HL-60 (cell line): ENCODE measurements at regions not wholly inside any gene's neighbourhood (a gene's known extent, or its start where the extent isn't known, plus 50 kb on each side); places are given as distances from the start of the nearest gene placed in this dataset.

Source experiments
- CTCF ChIP-seq: IDR thresholded peaks from one replicate; pipeline ENCODE4 v1.5.1; 2011; ENCODE audit warnings: low read length, control low read depth, inconsistent platforms; ENCODE audit not compliant: insufficient read depth
- GABPA ChIP-seq: IDR thresholded peaks from 2 replicates; pipeline ENCODE4 v1.6.1; 2012; ENCODE audit warnings: low read depth
- POLR2AphosphoS5 ChIP-seq: IDR thresholded peaks from 2 replicates; pipeline ENCODE4 v1.6.1; 2012; ENCODE audit warnings: low read depth
- REST ChIP-seq: IDR thresholded peaks from 2 replicates; pipeline ENCODE4 v1.6.1; 2012; ENCODE audit warnings: low read depth; ENCODE audit not compliant: insufficient replicate concordance

- TF ChIP-seq REST (no peak), CTCF (no peak), POLR2AphosphoS5 (no peak), GABPA (no peak)
Observed at GRCh38 chr16:26995522-26995921, 71.2 kb upstream of the C16orf82 start.
